GM21576 (cell line): ENCODE measurements at regions not wholly inside any gene's neighbourhood (a gene's known extent, or its start where the extent isn't known, plus 50 kb on each side); places are given as distances from the start of the nearest gene placed in this dataset.

Source experiments
- ATAC-seq: cut with Tn5 transposase; IDR thresholded peaks from one replicate; pipeline ENCODE4 v1.9.1; 2021; ENCODE audit warnings: mild to moderate bottlenecking, moderate library complexity; ENCODE audit not compliant: unreplicated experiment

- no peak for ATAC-seq
These were observed 178.0 kb downstream of the YIPF5 start for GRCh38 chr5:143992496-143992895.

- ATAC-seq: no peak
These were observed 167.6 kb downstream of the YIPF5 start for GRCh38 chr5:144002876-144003275.

- ATAC-seq: no peak
These were observed 166.8 kb downstream of the YIPF5 start for GRCh38 chr5:144003636-144004035.

- no peak for ATAC-seq
These were observed 166.3 kb downstream of the YIPF5 start for GRCh38 chr5:144004146-144004545.

GRCh38 chr5:144004751-144005150 lies 165.7 kb downstream of the YIPF5 start:
- no peak for ATAC-seq

GRCh38 chr5:144009116-144009515 lies 161.3 kb downstream of the YIPF5 start:
- no peak for ATAC-seq

- ATAC-seq: no peak
These were observed 159.1 kb downstream of the YIPF5 start for GRCh38 chr5:144011388-144011787.

GRCh38 chr5:144013816-144014215 lies 156.6 kb downstream of the YIPF5 start:
- ATAC-seq: no peak

- ATAC-seq: no peak
These were observed 154.5 kb downstream of the YIPF5 start for GRCh38 chr5:144015961-144016360.

GRCh38 chr5:144017119-144017518 lies 153.3 kb downstream of the YIPF5 start:
- no peak for ATAC-seq

- ATAC-seq: no peak
These were observed 152.8 kb downstream of the YIPF5 start for GRCh38 chr5:144017631-144018030.

GRCh38 chr5:144024090-144024489 lies 146.4 kb downstream of the YIPF5 start:
- no peak for ATAC-seq

GRCh38 chr5:144024545-144024944 lies 145.9 kb downstream of the YIPF5 start:
- no peak for ATAC-seq

GRCh38 chr5:144026286-144026685 lies 144.2 kb downstream of the YIPF5 start:
- ATAC-seq: no peak

GRCh38 chr5:144028058-144028457 lies 142.4 kb downstream of the YIPF5 start:
- no peak for ATAC-seq

GRCh38 chr5:144028636-144029035 lies 141.8 kb downstream of the YIPF5 start:
- ATAC-seq: no peak

- ATAC-seq: no peak
These were observed 139.6 kb downstream of the YIPF5 start for GRCh38 chr5:144030904-144031303.

- ATAC-seq: no peak
These were observed 138.1 kb downstream of the YIPF5 start for GRCh38 chr5:144032375-144032774.

GRCh38 chr5:144033486-144033885 lies 137.0 kb downstream of the YIPF5 start:
- ATAC-seq: no peak

GRCh38 chr5:144035046-144035740 lies 135.3 kb downstream of the YIPF5 start:
- no peak for ATAC-seq

GRCh38 chr5:144036476-144036875 lies 134.0 kb downstream of the YIPF5 start:
- ATAC-seq: no peak

GRCh38 chr5:144040615-144041305 lies 129.7 kb downstream of the YIPF5 start:
- ATAC-seq: no peak

- no peak for ATAC-seq
These were observed 128.3 kb downstream of the YIPF5 start for GRCh38 chr5:144042156-144042555.
